Hematopoietic multipotent progenitor cell treated with erythropoietin and hydrocortisone succinate and interleukin-3 and kit ligand, for 15 days (in vitro differentiated cells): ENCODE measurements at regions not wholly inside any gene's neighbourhood (a gene's known extent, or its start where the extent isn't known, plus 50 kb on each side); places are given as distances from the start of the nearest gene placed in this dataset.

Source experiments
- DNase-seq: peaks from one replicate; pipeline ENCODE4 v3.0.0-alpha.2; 2015; ENCODE audit warnings: low spot score

GRCh38 chr10:50936335-50936734 is 50.9 kb upstream of the A1CF start:
- DNase-seq = no peak

GRCh38 chr10:50937230-50937907 is 51.9 kb upstream of the A1CF start:
- no peak for DNase-seq

DNA sequence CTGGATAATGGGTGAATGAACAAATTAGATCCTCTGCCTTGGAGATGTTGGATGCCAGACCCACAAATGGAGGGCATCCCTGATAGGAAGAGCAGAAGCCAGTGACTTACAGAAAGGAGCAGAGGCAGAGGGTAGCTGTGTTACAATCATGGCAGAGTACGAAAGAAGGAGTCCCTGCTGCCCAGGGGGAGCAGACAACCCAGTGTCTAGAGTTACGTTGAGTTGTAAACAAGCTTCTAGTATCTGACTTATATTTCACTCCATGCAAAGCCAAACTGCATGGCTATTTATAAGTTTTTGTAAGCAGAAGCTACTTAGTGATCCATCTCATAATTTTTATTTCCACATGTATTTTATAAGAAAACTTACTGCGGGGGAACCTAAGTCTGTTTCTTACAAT is 56.2 kb upstream of the A1CF start:
- DNase-seq = no peak

DNA sequence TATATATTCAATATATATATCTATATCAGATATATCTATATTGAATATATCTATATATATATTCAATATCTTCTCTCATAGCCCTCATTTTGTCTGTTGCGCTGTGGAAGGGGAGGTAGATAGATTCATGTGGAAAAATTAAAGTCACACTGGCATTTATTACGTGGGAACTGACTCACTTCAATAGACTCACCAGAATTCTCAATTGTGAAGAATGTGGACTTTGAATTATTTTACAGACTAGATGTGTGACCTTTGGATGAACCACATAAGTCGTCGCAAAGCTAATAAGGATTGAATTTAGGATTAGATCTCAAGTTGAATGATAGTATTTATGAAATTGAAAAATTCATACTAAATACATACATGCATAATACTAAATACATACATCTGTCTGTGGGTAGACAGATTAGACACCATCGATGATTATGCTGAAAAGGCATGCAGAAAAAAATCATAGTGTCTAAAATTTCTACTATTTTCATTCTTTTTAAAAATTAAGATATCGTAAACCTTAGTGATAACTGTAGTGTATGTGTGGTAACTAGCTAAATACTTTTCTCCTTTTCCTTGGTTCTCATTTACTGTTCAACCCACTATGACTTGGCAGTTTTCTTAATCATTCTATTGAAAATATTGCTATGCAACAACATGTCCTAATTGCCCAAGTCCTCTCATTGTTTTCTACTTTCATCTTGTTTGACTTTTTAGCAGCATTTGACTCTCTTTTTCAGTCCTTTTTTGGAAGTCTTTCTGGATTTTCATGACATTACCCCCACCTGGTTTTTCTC is 61.8 kb upstream of the A1CF start:
- DNase-seq = no peak

GRCh38 chr10:50951365-50951764 is 65.9 kb upstream of the A1CF start:
- DNase-seq = no peak

GRCh38 chr10:50961297-50961696 is 75.9 kb upstream of the A1CF start:
- no peak for DNase-seq

GRCh38 chr10:50963063-50963462 is 77.6 kb upstream of the A1CF start:
- no peak for DNase-seq

DNA sequence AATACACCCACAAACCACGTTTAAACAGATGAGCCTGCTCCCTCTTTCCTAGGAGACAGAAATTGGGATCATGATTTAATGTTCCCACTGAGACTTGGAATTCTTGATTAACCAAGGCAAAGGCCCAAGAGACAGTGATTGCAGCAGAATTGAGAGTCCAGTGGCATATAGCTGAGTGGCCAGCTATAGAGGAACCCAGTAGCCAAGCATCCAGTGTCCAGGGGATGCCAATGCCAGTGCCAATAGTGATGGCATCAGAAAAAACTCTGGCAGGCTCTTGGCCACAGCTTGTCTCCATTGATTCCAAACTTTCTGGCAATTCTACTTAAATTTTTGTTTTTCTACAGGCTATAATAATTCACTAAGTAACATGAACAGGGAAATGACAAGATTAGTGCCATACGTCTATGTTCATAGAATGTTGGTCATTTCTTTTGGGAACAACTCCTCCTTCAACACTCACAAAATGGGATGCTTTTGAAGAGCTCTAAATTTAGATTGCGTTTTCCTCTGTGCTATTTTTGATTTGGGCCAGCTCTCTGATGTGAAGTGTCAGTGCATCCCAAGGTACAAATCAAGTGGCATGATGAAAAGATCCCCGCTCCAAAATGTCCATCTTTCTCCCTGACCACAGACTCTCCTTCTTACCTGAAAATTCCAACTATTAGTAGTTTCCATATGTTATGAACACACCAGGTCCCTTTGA is 83.1 kb upstream of the A1CF start:
- no peak for DNase-seq

DNA sequence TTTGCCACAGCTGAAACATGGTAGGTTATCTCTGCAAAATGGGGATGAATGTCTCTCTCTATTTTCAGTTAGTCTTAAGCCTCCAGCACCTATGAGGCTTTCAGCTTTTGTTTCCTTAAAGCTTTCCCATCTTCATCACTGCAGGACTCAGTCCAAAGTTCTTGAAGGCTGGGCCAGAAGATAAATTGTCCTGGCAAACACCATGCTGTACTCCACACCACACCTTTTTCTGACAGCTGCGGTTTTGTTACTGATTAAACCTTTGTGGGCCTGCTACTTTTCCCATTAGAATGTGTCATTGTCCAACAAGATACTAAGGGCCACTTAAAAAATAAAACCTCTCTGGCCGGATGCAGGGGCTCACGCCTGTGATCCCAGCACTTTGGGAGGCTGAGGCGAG is 87.2 kb upstream of the A1CF start:
- DNase-seq = no peak

- DNase-seq = no peak
These were observed 92.9 kb upstream of the PRKG1 start for GRCh38 chr10:50981385-50981784.

DNA sequence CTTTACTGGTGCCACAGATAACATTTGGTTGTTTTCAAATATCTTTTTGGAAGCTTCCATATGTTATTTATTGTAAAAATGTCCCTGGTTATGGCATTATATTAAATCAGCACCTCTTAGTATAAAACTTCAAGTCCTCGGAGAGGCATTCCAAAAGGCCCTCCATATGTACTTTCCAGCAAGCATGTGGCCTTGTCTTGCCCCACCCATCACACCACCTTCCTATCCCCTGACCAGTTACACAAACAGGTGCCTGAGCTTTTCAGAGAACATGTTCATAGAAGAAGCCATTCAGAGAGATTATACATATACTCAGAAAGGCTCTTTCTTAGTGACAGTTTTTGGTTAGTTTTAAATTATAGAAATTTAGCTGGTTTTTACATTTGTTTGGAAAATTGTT is 92.4 kb upstream of the PRKG1 start:
- no peak for DNase-seq

- no peak for DNase-seq
These were observed 91.3 kb upstream of the PRKG1 start for GRCh38 chr10:50982989-50983388.

DNA sequence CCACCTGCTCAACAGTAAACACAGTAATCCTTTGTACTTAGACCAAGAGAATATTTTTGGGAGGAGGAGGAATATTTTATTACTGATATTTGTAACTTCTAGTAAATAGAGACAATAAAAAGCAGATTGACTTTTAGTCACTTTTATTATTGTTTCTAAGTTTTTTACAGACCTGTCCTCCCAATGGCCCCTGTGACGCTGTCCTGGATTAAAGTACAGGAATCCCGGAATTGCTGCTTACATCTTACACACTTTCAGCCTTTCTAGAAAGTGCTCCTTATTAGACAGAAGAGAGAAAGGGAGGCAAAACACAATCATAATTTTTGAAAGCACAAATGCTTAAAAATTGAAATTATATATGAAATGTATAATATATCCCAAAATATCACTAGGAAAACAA is 86.4 kb upstream of the PRKG1 start:
- DNase-seq = no peak

- DNase-seq = no peak
These were observed 85.5 kb upstream of the PRKG1 start for GRCh38 chr10:50988792-50989191.

DNA sequence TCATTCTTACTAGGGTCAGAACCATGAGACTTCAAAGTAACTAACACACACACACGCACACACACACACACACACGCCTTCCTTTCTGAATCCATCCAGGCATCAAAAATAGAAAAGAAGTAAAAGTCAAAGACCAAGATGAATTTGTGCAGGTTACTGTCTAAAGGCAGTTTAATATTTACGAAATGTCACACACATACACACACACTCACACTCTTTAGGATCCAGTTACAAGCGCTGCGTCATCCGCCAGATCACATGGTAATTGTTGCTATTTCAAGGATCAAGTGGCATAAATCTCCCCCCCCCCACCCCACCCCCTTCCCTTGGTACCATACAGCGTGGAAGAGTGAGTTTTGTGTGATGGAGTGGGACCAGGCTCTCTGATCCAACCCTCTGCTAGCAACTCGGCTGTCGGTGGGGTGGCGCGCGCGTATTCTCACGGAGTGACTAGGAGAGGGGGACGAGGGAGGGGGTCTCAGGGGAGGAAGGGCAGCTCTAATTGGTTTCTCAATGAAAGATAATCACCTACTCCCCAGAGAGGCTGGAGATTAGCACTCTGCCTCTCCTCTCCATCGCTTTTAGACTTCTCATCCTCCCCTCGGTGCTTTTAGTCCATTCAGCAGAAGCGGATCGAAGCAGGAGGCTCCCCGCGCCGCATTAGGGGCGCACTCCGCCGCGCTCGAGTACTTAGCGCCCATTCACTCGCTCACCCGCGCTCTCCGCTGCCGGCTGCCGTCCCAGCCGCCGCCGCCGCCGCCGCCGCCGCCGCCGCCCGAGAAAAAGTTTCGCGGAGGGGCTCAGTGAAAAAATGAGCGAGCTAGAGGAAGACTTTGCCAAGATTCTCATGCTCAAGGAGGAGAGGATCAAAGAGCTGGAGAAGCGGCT is 83.5 kb upstream of the PRKG1 start:
- no peak for DNase-seq

DNA sequence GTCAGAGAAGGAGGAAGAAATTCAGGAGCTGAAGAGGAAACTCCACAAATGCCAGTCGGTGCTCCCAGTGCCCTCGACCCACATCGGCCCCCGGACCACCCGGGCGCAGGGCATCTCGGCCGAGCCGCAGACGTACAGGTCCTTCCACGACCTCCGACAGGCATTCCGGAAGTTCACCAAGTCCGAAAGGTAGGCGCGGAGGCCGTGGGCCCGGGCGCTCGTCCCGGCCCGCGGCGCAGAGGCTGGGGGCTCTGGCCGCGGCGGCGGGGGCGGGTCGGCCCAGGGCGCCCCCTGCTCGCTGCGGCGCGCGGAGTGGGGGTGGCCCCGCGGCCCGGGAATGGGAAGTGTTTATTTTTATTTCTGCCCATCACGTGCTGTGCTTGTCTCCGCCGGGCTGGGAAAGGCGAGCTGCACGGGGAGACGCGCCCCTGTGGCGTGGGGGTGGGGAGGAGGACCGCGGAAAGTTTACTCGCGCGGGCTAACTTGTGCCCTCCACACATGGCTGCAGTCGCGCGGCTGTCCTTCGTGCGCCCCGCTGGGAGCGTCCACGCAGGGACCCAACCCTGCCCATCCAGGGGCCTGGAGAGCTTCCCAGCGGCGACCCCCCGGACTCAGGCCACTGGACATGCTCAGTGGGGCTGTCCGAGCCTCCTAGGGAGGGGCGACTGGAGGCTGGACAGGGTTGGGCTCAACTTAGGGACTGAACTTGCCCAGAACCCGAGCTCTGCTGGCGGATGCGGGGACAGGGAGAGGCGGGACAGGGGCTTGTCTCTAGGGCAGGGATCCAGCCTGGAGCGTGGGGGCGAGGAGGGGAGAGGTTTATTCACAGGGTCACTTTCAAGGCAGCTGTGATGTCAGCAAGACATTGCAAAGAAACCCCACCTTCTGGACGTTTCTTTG is 82.6 kb upstream of the PRKG1 start:
- no peak for DNase-seq

- no peak for DNase-seq
These were observed 81.9 kb upstream of the PRKG1 start for GRCh38 chr10:50992356-50992901.

DNA sequence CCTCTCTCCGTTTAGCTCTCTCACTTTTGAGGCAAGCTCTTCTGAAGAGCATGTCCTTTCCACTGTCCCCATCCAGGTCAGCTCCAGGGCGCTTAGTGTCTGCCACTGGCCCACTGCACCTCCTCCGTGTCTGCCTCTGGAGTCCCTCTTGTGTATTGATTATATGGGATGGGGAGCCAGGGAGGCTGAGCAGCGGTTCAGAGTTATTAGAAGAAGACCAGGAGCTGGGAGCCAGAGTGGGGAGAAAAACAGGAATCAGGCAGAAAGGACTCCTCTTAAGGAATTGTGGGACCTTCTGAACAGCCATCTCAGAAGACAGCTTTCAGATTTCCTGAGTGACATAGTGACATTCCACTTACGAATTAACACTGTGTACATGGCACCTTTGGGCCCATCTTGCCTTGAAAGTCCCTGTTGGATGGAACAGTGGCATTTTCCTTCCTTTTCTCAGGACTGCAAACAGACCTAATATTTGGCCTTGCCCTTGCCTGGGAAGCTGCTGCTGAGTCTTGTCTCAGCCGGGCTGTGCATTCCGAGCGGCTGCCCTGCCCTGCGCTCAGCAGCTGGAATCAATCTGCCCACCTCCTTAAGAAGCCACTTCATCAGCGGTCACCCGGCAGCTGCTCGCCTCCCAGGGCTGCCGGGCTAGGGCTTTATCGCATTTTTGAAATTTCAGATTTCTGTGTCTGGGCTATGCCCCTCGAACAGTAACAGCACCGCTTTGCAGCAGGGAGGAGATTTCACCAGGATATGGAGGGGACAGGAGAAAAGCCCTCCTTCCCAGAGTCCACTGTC is 81.1 kb upstream of the PRKG1 start:
- DNase-seq = no peak

DNA sequence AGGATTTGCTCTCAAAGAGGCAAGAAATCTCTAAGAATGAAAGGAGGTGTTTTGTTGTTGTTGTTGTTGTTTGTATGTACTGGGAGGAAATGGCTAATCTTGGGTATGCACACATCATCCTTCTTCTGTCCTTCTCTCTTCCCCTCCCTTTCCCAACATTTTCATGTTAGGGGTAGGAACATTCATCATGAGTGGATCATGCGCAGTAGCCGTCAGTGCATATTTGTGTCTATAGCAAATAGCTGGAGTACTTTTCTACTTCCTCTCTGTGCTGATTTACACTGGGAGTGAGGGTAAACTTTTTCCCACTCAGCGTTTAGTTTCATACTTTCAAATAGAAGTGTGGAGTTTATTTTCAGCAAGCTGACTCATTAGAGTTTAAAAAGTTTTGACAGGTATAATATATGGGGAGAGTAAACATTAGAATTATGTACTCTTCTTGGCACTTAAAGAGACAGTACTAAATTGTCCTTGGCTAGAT is 80.5 kb upstream of the PRKG1 start:
- no peak for DNase-seq

- no peak for DNase-seq
These were observed 76.8 kb upstream of the PRKG1 start for GRCh38 chr10:50997461-50997860.
